GM18870 (cell line): ENCODE measurements at regions not wholly inside any gene's neighbourhood (a gene's known extent, or its start where the extent isn't known, plus 50 kb on each side); places are given as distances from the start of the nearest gene placed in this dataset.
"Not testable (repeated sequence)": the region's sequence is repeated elsewhere in the genome, so short reads cannot be mapped to it uniquely, and the experiment has no call there.

Experiments
- ATAC-seq: cut with Tn5 transposase; IDR thresholded peaks from one replicate; pipeline ENCODE4 v1.9.1; 2021; ENCODE audit warnings: moderate library complexity; ENCODE audit not compliant: unreplicated experiment

DNA sequence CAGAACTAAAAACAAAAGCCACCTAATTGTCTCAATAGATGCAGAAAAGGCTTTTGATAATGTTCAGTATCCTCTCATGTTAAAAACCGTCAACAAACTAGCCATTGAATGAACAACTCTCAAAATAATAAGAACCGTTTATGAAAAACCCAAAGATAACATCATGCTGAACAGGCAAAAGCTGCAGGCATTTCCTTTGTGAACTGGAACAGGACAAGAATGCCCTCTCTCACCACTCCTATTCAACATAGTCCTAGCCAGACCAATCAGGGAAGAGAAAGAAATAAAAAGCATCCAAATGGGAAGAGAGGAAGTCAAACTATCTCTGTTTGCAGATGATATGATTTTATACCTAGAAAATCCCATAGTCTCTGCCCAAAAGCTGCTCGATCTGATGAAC, 179.6 kb upstream of the EDNRB start:
- no peak for ATAC-seq

DNA sequence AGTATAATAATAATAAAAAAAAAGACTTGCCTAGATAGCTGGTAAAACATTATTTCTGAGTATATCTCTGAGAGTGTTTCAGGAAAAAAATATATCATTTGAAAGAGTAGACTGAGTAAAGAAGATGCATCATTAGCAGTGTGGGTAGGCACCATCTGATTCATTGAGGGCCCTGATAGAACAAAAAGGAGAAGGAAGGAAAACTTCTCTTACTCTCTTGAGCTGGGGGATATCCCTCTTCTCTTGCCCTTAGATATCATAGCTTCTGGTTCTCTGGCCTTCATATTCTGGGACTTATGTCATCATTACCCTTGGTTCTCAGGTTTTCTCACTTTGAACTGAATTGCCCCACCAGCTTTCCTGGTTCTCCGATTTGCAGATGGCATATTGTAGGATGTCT, 177.6 kb upstream of the EDNRB start:
- no peak for ATAC-seq

DNA sequence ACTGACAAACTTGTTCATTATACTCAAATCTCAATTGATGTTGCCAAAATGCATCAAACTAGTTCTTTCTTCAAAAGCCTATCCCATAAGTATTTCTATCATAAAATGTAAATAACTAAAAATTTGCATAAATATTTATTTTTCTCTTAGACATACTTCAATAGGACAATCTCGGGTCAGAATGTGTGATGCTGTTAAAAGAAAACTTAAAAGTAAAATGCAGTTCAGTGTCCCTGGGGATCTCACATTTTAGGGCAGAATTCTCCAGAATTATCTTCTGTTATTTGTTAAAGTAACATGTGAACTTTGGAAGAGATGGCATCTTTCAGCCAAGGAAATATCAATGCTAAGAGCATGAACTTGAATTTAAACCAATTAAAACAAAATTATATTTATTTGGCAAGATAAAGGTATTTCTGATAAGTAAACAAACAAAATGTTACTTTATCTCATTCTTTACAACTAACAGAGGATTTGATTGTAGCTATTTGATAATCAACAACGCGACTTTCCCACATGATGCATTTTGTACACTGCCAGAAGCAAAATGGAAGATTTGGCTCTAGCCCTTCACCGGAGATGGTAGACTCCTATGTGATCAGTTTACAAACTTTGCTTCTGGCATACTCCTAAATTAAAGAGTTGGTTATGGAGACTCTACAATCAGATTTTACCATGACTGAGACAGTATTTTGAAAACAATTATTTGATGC, 169.5 kb upstream of the EDNRB start:
- no peak for ATAC-seq

DNA sequence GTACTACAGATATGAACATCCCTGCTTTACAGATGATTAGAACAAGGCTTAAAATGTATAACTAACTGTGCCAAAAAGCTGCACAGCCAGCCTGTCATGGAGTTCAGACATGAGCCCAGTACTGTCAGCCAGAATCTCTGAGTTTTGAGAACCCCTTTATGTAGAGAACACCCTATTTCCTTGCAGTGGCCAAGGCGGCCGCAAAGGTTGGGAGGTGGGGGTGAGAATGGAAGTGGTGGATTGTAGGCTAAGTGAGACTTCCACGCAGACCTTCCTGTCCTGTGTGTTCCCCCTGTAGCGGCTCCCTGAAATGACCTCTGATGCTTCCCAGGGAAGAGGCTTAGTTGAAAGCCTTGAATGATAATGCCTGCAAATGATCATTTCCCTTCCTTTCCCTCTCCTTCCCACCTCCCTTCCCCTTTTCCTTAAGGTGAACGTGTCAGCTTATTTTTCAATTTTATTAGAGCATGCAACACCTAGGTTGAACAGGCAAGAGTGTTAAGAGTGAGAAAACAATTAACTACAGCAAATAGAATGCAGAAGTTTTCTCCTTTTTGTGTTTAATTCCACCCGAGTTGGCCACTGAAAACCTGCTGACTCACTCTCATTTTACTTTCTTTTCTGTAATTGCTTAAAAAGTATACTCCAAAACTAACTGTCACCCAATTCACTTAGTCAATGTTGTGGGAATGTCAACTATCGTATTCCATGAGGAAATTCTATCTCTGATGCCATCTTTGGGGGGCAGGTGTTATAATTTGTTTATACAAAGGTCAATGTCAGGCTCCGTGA, 167.0 kb upstream of the EDNRB start:
- ATAC-seq, result no peak

DNA sequence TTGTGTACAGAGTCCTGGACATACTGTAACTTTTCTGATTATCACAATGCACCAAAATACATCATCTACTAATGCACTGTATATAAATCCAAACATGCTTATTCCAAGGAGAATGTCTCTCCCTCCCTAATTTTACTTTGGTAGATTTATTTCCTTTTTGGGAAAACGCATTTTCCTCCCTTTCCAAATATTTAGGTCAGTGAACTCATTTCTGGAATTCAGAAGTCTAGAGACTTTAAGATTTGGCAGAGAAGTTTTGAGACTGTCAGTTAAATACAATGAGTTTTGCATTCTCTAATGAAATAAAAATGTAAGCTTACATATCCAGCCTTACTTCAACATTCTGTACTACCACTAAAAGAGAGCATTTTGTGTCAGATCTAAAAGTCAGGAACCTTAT, 165.8 kb upstream of the EDNRB start:
- no peak for ATAC-seq

DNA sequence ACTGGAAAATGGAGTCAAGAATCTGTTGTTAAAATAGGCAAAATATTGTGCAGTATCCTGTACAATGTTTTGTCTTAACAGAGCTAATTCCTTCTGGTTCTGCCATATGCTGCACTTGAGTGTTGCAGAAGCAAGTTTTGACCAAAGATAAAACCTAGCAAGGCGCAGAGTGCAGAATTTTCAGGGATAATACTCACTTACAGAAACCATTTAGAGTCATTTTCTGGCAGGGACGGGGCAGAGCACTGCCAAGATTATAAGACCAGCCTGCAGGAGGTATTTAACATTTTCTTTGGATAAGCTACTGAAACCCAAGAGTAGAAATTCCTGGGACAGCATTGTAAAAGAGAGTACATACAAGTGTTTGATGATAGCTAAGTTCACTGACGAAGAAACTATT, 159.5 kb upstream of the EDNRB start:
- no peak for ATAC-seq

DNA sequence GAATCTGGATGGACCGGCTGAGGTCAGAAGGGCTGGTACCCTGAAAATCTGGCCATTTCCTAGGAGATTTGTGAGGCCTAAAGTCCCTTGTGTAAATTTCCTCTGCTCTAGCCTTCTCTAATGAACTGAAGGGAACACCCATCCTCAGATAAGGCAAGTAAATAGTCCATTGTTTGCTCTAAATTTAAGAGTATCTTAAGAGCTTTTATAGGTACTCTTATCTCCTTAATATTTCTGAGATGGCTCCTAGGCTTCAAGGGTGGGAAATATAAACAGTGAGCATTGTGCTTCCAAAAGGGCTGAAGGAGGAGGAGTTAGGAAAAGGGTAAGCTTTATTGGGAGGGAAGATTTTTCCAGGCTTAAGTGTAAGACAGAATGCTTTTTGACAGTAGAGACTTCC, 148.7 kb upstream of the EDNRB start:
- ATAC-seq, result no peak

DNA sequence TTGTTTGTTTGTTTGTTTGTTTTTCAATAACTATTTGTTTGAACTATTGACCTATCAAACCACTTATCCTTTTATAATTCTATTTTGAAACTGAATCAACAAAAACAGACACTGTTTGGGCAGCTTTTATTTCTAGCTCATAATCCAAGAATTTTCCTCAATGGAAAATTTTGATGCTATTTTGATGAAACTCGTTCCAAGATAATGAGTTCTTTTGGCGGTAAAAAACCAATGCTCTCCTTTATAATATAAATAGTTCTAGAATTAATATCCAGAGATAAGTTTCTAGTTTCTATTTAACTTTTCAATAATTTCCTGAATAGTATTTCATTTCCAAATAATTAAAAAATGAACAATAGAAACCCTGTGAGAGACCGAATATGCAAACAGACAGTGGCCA, 146.5 kb upstream of the EDNRB start:
- ATAC-seq, result no peak

DNA sequence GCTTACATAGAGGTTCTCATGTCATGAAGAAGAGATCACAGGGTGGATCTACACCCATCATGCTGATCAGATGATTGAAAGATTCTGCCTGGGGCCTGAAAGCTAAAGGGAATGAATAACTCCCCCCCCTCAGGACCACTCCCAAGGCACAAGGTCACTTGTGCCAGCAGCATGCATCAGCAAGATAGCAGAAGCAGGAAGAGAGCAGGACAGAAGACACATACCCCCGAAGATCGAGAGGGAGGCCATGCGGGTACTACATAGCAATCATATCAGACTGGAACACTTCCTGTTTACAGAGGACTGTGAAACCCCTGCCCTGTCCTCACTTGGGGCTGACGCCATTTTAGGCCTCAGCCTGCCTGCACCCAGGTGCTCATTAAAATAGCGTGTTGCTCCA, 143.2 kb upstream of the EDNRB start:
- no peak for ATAC-seq

DNA sequence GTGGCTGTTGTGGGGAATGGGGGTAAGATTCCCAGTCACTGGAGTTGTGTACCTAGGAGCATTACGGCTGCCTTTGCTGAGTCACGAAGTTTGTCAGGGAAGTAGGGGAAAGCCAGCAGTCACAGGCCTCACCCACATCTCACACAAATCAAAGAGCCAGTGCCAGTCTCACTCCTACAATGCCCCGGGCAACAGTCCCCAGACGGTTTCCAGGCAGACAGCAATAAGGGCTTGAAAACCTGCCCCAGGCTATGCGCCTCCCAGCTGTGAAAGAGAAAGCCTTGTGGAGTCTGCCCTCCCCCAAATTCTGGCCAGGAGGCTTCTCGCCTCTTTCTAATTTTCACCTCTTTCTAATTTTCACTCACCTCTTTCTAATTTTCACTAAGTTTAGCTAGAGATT, 142.3 kb upstream of the EDNRB start:
- ATAC-seq, result no peak

DNA sequence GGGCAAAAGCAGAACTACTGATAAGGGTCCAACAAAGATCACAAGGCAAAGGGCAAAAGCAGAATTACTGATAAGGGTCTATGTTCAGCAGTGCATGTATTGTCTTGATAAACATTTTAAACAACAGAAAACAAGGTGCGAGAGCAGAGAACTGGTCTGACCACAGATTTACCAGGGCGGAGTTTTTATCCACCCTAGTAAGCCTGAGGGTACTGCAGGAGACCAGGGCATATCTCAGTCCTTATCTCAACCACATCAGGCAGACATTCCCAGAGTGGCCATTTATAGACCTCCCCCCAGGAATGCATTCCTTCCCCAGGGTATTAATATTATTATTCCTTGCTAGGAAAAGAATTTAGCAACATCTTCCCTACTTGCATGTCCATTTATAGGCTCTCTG, 138.2 kb upstream of the EDNRB start:
- ATAC-seq, result not testable (repeated sequence)

DNA sequence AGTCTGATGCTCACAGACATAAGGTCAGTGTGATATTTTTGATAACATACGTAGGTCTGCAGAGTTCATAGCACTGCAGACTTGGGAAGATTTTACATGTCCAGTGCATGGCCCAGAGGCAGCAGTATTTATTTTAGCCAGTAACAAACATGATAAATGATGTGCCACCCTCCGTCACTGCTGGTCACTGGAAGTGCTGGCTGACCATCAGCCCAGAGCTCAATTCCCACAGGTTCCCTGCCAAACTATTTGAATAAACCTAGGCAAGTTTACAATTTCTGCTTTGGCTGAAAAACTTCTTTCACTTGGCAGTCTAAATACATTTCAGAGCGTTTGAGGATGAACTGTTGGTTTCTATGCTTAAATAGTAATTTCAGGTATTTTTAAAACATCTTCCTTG, 135.5 kb upstream of the EDNRB start:
- no peak for ATAC-seq

DNA sequence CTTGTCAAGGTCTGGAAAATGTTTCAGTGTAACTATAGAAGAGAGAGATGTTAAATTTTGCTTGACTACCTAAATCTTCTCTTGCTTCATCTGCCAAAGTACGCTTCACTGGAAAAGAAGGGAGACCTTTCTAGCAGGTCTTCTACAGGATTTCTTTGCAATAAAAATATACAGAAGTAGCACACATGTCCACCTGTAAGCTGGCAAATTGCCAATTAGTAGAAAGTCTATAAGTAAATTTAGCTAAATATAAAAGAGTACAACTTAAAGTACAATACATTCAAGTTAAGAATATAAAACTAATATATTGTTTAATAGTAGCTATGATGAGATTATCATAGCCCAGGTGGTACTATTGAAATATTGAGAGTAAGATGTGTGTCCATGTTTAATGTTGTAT, 128.5 kb upstream of the EDNRB start:
- no peak for ATAC-seq

DNA sequence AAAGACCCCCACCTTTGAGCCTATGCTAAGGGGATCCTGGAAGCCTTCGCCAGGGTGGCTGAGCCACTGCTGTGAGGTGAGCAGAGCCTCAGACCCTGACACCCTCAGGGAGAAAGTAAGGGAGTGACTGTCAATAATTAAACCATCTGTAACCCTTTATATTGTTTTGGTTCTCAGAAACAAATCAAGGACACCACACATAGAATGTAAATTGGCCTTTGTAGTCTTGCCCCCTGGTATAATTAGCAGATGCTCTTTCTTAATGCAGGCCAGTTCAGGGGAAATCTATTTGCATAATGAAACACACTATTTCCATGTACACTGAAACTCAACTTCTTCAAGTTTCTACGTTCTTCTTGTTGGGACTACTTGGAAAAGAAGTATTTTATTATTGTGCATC, 127.7 kb upstream of the EDNRB start:
- ATAC-seq, result peak; percentile 91

DNA sequence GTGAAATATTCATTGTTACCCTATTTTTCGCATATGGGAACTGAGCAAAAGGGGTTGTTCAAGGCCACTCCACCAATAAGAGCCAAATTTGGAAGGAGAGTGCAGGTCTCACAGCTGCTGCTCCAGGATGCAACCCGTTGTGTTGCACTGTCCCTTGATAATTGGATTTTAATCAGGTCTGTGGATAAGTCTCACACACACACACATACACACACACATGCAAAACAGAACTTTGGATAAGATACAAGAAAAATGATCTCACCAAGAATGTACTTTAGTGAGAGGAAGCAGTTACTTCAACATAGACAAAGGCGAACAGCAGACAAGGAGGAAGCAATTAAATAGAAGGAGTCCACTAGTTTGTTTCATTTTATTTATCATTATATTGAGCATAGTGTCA, 127.3 kb upstream of the EDNRB start:
- peak; percentile 22 for ATAC-seq

DNA sequence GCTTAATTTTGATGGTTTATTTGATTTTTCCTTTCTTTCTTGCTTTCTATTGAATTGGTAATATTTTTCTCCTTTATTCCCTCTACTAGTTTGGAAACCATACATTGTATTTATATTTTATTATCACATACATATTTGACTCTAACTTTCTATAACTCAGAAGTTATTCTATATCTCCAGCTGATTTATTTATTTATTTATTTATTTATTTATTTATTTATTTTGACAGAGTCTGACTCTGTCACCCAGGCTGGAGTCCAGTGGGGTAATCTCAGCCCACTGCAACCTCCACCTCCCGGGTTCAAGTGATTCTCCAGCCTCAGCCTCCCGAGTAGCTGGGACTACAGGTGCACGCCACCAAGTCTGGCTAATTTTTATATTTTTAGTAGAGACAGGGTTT, 122.7 kb upstream of the EDNRB start:
- not testable (repeated sequence) for ATAC-seq

DNA sequence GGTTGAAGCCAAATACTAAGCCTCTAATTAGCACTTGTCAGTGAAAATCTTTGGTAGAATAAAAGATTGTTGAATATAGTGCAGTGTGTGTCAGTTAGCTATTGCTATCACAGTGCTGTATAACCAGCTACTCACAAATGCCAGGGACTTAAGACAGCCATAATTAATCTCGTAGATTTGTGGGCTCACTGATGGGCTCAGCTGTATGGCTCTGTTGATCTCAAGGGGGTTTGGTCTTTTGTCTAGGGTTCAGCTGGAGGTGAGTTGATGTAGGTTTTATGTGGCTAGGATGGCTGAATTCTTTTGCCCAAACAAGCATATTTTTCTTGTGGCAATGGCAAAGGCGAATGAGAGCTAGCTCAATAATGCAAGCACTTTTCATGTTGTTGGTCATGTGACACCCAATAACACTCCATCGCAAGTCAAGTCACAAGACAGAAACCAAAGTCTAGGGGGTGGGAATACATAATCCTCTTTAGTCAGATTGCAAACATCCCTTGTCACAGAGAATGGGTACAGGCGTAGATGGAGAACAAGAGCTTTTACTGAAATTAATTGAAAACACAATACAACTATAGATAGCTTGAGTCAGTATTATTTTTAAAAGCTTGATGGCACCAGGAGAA, 121.7 kb upstream of the EDNRB start:
- no peak for ATAC-seq

DNA sequence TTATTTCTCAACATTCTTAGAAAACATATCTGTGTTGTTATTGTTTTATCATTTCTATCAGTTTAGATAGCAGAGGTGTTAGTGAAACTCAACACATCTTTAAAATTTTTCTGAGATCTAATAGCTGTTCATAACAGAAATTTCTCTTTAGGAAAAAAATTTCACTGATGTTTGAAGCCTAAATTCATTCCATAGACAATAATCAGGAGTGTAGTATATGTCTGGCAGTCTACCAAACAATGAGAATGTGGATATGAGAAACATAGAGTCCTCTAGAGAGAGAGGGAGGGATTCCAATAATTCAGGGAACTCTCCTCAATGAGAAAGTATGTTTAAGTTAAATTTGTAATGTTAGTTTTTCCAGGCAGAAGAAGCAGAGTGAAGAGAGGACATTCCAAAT, 118.2 kb upstream of the EDNRB start:
- ATAC-seq, result no peak

DNA sequence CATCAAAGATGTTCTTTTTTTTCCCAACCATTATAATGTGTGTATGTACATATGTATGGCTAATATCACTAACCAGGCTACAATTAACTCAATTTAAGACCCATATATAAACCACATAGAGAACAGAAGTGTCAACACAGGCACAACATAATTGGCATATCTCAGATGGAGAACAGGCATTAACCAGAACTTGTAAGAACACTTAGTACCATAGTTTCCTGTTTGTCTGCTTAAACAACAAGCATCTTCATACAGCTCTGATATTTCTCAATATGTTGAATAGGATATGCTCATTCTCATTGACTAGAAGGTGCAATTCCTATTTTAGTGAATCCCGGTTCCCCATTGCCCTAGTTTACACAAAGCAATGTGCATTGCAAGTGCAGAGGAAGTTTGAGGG, 116.9 kb upstream of the EDNRB start:
- no peak for ATAC-seq

DNA sequence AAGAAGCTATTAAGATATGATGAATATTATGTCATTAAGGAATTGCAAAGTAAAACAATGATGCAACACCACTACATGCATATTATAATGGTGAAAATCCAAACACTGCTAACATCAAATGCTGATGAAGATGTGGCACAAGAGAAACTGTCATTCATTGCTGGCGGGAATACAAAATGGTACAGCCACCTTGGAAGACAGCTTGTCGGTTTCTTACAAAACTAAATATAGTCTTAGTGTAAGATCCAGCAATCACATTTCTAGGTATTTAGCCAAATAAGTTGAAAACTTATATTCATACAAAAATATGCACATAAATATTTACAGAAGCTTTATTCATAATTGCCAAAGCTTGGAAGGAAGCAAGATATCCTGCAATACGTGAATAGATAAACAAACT, 114.9 kb upstream of the EDNRB start:
- no peak for ATAC-seq

DNA sequence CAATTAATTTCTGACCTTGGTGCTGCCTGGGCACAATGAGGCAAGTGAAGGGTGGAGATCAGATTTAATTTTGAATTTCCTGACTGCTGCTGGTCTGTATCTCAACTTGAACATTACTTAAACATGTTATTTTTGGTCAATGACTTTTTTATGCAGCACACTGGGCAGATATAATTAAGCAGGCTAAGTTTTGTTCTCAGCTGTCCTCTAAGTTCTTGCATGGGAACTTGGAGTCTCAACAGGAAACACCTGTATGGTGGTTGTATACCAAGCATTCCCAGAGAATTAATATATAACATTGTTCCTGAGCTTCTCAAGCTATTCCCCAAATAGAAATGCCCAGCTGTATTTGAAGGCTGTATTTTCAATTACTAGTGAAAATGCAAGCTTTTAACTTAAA, 113.5 kb upstream of the EDNRB start:
- no peak for ATAC-seq

DNA sequence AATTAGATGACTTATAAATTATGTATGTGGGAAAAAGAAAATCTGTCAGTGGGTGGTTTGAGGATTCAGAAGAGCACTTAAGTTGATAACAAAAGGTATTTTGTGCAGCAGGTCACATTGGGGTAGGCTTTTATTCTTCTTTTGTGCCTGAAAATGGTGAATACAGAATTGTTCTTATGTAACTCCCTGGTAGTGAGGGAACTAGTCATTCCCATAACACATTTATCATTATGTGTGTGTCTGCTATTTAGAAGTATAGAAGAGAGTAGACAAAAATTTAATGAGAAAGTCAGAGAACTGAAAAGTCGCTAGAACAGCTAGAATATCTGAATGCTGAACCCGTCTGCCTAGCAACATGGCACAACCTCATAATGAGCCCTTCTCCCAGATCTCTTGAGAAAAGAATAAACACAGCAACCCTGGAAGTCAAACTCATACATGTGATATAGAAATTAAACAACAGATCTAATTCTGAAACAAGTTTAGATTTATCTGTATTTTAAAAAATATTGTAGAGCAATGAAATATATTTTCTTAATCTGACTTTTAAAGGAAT, 111.8 kb upstream of the EDNRB start:
- ATAC-seq, result no peak
